H1 (cell line): ENCODE measurements at regions not wholly inside any gene's neighbourhood (a gene's known extent, or its start where the extent isn't known, plus 50 kb on each side); places are given as distances from the start of the nearest gene placed in this dataset.

Experiments used
- EP300 ChIP-seq, 2 experiments: IDR thresholded peaks; 1 replicate in 1 of 2; 2 replicates in 1 of 2; pipeline ENCODE4 v1.6.1; 2011 to 2012; ENCODE audit warnings: low read depth in 2 of 2, low read length in 2 of 2, mild to moderate bottlenecking in 2 of 2, borderline replicate concordance in 1 of 2, inconsistent platforms in 1 of 2, moderate library complexity in 1 of 2
- SIX5 ChIP-seq: IDR thresholded peaks from 2 replicates; pipeline ENCODE4 v1.6.1; 2011; ENCODE audit warnings: mild to moderate bottlenecking, low read depth, low read length
- SP2 ChIP-seq: IDR thresholded peaks from 2 replicates; pipeline ENCODE4 v1.6.1; 2012; ENCODE audit warnings: mild to moderate bottlenecking, low read length, inconsistent platforms
- SRF ChIP-seq: IDR thresholded peaks from 2 replicates; pipeline ENCODE4 v1.6.1; 2011; ENCODE audit warnings: mild to moderate bottlenecking, low read depth, low read length, moderate library complexity
- TBP ChIP-seq: IDR thresholded peaks from 2 replicates; pipeline ENCODE4 v1.6.1; 2011; ENCODE audit warnings: low read depth, low read length, improper control_type of control experiment
- TF ChIP-seq, protein P1 (sequence below): fragments of 300-600 bp; sonication (generic); IDR thresholded peaks from 2 replicates; pipeline ENCODE4 v1.7.1; 2012; ENCODE audit warnings: low read length, moderate library complexity, mild to moderate bottlenecking, inconsistent platforms; ENCODE audit not compliant: insufficient replicate concordance
- TF ChIP-seq, protein P2 (sequence below), 3 experiments: IDR thresholded peaks; 1 replicate in 2 of 3; 2 replicates in 1 of 3; pipeline versions ENCODE4 v1.5.1 to v1.6.1; 2011; ENCODE audit warnings: low read length in 3 of 3, mild to moderate bottlenecking in 3 of 3, inconsistent platforms in 2 of 3, low read depth in 1 of 3, moderate library complexity in 1 of 3; ENCODE audit not compliant: insufficient read depth in 1 of 3; ENCODE audit errors: control extremely low read depth in 1 of 3
- TF ChIP-seq, protein P3 (sequence below): IDR thresholded peaks from 2 replicates; pipeline ENCODE4 v1.6.1; 2012; ENCODE audit warnings: inconsistent platforms

DNA sequence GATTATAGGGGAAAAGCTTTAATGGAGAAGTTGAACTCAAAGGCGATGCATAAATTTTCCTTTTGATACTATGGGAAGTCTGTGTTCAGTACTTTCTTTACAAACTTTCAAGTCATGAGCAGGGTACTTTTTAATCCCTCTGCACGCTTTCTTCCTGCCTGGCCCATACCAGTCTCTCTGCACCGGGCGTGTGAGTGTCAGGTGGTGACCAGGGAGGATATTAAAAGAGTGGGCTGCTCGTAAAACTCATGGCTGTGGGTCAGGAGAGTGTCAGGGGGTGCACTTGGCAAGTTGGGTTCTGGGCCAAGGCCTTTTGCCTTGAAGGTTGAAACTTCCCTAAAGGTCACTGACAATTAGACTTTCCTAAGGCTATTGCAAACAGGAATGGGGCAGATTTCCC, 367.8 kb downstream of the GPD2 start (continued):
- TF ChIP-seq, protein P1, sequence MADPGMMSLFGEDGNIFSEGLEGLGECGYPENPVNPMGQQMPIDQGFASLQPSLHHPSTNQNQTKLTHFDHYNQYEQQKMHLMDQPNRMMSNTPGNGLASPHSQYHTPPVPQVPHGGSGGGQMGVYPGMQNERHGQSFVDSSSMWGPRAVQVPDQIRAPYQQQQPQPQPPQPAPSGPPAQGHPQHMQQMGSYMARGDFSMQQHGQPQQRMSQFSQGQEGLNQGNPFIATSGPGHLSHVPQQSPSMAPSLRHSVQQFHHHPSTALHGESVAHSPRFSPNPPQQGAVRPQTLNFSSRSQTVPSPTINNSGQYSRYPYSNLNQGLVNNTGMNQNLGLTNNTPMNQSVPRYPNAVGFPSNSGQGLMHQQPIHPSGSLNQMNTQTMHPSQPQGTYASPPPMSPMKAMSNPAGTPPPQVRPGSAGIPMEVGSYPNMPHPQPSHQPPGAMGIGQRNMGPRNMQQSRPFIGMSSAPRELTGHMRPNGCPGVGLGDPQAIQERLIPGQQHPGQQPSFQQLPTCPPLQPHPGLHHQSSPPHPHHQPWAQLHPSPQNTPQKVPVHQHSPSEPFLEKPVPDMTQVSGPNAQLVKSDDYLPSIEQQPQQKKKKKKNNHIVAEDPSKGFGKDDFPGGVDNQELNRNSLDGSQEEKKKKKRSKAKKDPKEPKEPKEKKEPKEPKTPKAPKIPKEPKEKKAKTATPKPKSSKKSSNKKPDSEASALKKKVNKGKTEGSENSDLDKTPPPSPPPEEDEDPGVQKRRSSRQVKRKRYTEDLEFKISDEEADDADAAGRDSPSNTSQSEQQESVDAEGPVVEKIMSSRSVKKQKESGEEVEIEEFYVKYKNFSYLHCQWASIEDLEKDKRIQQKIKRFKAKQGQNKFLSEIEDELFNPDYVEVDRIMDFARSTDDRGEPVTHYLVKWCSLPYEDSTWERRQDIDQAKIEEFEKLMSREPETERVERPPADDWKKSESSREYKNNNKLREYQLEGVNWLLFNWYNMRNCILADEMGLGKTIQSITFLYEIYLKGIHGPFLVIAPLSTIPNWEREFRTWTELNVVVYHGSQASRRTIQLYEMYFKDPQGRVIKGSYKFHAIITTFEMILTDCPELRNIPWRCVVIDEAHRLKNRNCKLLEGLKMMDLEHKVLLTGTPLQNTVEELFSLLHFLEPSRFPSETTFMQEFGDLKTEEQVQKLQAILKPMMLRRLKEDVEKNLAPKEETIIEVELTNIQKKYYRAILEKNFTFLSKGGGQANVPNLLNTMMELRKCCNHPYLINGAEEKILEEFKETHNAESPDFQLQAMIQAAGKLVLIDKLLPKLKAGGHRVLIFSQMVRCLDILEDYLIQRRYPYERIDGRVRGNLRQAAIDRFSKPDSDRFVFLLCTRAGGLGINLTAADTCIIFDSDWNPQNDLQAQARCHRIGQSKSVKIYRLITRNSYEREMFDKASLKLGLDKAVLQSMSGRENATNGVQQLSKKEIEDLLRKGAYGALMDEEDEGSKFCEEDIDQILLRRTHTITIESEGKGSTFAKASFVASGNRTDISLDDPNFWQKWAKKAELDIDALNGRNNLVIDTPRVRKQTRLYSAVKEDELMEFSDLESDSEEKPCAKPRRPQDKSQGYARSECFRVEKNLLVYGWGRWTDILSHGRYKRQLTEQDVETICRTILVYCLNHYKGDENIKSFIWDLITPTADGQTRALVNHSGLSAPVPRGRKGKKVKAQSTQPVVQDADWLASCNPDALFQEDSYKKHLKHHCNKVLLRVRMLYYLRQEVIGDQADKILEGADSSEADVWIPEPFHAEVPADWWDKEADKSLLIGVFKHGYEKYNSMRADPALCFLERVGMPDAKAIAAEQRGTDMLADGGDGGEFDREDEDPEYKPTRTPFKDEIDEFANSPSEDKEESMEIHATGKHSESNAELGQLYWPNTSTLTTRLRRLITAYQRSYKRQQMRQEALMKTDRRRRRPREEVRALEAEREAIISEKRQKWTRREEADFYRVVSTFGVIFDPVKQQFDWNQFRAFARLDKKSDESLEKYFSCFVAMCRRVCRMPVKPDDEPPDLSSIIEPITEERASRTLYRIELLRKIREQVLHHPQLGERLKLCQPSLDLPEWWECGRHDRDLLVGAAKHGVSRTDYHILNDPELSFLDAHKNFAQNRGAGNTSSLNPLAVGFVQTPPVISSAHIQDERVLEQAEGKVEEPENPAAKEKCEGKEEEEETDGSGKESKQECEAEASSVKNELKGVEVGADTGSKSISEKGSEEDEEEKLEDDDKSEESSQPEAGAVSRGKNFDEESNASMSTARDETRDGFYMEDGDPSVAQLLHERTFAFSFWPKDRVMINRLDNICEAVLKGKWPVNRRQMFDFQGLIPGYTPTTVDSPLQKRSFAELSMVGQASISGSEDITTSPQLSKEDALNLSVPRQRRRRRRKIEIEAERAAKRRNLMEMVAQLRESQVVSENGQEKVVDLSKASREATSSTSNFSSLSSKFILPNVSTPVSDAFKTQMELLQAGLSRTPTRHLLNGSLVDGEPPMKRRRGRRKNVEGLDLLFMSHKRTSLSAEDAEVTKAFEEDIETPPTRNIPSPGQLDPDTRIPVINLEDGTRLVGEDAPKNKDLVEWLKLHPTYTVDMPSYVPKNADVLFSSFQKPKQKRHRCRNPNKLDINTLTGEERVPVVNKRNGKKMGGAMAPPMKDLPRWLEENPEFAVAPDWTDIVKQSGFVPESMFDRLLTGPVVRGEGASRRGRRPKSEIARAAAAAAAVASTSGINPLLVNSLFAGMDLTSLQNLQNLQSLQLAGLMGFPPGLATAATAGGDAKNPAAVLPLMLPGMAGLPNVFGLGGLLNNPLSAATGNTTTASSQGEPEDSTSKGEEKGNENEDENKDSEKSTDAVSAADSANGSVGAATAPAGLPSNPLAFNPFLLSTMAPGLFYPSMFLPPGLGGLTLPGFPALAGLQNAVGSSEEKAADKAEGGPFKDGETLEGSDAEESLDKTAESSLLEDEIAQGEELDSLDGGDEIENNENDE = no peak
- TF ChIP-seq SIX5 = no peak
- no peak for TF ChIP-seq EP300 (IDR thresholded peaks at IDR 0.05; ENCODE audit: borderline replicate concordance in 1 of 2, low read depth in 2 of 2, low read length in 2 of 2)
- TF ChIP-seq SRF = no peak
- TF ChIP-seq, protein P2, sequence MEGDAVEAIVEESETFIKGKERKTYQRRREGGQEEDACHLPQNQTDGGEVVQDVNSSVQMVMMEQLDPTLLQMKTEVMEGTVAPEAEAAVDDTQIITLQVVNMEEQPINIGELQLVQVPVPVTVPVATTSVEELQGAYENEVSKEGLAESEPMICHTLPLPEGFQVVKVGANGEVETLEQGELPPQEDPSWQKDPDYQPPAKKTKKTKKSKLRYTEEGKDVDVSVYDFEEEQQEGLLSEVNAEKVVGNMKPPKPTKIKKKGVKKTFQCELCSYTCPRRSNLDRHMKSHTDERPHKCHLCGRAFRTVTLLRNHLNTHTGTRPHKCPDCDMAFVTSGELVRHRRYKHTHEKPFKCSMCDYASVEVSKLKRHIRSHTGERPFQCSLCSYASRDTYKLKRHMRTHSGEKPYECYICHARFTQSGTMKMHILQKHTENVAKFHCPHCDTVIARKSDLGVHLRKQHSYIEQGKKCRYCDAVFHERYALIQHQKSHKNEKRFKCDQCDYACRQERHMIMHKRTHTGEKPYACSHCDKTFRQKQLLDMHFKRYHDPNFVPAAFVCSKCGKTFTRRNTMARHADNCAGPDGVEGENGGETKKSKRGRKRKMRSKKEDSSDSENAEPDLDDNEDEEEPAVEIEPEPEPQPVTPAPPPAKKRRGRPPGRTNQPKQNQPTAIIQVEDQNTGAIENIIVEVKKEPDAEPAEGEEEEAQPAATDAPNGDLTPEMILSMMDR (IDR thresholded peaks at IDR 0.05; ENCODE audit: control extremely low read depth in 1 of 3, insufficient read depth in 1 of 3, low read depth in 1 of 3, low read length in 3 of 3) = no peak
- TF ChIP-seq, protein P3, sequence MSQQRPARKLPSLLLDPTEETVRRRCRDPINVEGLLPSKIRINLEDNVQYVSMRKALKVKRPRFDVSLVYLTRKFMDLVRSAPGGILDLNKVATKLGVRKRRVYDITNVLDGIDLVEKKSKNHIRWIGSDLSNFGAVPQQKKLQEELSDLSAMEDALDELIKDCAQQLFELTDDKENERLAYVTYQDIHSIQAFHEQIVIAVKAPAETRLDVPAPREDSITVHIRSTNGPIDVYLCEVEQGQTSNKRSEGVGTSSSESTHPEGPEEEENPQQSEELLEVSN = no peak
- no peak for TF ChIP-seq TBP
- no peak for TF ChIP-seq SP2
